ENCODE measurements at regions not wholly inside any gene's neighbourhood (a gene's known extent, or its start where the extent isn't known, plus 50 kb on each side); places are given as distances from the start of the nearest gene placed in this dataset.

DNA sequence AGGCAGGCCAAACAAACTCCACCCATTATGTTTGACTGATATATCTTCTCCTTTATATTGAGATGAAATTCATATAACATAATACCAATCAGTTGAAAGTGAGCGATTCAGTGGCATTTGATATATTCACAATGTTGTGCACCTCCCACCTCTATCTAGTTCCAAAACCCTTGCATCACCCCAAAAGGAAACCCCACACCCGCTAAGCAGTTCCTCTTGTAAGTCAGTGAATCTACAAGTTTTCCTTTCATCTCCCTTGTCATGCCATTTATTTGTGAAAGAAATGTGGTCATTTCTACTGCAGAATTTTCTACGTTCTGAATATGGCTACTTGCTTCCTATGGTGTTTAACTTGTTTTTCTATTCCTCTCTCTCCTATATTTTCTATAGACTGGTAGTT, 99.4 kb upstream of the PTPN3 start:
- TF ChIP-seq, protein P1, sequence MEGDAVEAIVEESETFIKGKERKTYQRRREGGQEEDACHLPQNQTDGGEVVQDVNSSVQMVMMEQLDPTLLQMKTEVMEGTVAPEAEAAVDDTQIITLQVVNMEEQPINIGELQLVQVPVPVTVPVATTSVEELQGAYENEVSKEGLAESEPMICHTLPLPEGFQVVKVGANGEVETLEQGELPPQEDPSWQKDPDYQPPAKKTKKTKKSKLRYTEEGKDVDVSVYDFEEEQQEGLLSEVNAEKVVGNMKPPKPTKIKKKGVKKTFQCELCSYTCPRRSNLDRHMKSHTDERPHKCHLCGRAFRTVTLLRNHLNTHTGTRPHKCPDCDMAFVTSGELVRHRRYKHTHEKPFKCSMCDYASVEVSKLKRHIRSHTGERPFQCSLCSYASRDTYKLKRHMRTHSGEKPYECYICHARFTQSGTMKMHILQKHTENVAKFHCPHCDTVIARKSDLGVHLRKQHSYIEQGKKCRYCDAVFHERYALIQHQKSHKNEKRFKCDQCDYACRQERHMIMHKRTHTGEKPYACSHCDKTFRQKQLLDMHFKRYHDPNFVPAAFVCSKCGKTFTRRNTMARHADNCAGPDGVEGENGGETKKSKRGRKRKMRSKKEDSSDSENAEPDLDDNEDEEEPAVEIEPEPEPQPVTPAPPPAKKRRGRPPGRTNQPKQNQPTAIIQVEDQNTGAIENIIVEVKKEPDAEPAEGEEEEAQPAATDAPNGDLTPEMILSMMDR (conservative IDR thresholded peaks at IDR 0.05): no peak
- no peak for TF ChIP-seq EZH2 (IDR thresholded peaks at IDR 0.05; ENCODE audit: low read depth)
